GM19025 (cell line): ENCODE measurements at regions not wholly inside any gene's neighbourhood (a gene's known extent, or its start where the extent isn't known, plus 50 kb on each side); places are given as distances from the start of the nearest gene placed in this dataset.

Source experiments
- ATAC-seq: cut with Tn5 transposase; IDR thresholded peaks from one replicate; pipeline ENCODE4 v1.9.1; 2021; ENCODE audit warnings: mild to moderate bottlenecking, low read depth, moderate library complexity; ENCODE audit not compliant: unreplicated experiment

DNA sequence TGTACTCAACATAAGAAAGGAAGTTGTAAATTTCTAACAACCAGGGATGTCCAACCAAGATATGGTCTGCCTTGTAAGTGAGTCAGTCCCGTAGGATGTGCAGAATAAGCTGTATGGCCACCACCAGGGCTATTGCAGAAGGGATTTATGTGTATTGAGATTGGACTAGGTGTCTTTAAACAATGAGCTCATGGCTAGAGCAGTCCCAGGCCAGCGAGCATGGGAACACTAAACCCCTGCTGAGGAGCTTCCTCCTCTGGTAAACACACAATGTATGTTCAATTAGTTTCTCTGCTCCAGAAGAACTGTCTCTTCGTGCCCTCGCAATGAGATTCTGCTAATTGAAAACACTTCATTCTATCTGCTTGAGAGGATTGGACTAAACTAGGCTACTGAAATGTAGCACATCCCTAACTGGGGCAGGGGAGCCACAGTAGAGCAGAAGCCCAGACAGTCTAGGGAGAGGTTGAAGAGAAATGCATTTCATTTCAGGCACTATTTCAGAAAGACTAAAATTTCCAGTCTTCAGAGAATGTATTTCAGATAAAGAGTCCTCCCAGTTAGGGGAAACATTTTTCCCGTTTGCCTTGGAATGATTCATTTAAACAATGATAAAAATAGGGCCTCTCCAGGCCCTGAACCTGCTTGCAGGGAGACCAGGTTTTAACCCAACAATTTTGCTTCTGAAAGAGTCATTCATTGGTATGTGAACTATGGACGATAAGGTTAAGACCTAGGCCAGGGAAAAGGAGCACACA, 154.7 kb downstream of the FAM114A2 start:
- no peak for ATAC-seq

DNA sequence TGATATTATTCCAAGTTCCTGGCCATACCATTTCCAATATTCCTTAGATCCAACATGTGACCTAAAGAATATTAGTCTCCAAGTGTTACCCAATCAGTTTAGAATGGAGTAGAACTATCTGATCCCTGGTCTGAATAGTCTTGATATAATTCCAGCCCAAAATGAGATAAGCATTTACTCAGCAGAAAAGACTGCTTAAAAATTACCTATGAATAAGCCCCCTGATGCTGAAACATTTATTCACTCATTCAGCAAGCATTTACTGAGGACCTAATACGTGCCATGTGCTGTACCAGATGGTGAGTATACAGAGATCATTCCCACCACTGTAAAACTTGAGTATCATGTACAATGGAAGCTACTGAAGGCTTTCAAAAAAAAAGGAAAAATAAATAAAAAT, 157.0 kb downstream of the FAM114A2 start:
- no peak for ATAC-seq

DNA sequence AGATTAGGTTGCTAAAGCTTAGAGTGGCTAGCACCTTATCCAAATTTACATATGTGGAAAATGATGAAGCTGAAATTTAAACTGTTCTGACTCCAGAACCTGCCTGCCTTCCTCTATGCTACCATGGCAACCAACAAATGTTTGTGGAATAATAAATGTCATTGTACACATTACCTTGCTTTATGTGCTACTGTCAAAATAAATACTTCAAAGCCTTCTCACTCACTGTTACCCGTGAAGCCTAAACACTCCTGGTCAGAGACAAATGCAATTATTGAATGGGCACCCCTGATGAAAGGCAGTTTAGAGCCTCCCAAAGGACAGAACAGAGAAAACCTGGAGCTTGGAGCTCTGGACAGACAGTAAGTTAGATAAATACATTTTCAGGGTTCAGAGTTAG, 158.6 kb downstream of the FAM114A2 start:
- no peak for ATAC-seq

DNA sequence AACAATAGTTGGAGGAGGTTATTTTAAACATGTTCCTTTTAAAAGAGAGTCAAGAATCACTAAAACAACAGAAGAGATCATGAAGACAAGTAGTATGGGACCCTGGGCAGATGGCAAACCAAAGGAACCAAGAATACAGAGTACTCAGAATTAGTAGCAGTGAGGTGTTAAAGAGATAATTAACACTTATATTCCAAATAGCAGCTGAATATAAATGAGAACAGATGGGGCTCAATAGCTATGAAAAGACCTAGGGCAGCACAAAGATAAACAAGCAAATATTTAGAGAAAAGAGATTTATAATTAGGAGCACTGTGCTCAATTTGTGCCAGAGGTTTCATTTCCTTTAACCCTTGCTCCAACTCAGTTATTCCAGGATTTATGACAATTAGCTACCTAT, 159.1 kb downstream of the FAM114A2 start:
- no peak for ATAC-seq

DNA sequence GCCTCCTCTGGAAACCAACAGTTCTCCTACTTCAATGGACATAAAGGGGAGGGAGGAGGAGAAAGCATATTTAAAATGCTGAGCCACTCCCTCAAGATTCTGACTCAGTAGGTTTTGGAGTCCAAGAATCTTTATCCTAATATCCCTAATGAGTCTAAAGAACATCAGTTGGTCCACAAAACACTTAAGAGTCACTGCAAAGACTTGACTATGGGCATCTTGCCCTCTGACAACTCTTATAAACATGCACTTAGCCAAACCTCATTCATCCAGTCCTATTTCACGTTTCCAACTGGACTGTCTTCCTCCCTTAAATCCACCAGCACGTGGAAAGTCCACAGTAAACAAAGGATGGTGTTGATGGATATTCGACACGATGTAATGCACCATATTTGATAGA, 172.5 kb downstream of the FAM114A2 start:
- no peak for ATAC-seq

DNA sequence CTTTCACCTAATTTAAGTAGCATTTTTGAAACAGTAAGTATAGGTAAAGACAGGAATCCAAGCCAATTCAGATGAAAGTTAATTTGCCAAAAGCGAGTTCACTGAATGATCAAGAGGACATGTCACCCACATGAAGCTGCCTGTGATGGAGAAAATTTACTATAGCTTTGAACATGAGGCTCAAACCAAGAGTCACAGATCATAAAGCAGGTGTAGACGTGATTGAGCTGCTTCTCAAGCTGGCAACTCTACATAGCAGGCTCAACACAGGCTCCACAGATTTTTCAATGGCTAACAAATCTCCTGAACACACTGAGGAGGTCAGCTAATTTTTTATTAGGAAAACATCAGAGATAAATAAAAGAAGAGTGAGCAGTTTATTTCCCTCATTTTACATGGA, 173.7 kb downstream of the FAM114A2 start:
- ATAC-seq: no peak

DNA sequence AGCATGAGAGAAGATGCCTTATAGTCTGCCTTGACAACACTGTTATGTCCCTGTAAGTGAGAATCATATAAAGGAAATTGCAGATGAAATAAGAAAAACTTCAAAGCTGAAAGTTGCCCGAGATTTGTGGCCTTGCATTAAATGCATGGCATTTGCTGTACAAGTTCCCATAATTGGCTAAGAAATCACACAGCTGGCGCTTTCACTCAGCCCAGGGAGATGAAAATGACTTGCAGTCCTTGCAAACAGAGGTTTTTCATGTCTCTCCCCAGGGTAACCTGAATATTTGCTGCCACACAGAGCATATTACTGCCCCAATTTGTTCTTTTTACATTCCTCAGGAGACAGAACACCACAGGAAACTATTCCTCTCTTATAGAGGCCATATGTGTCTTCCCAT, 174.8 kb downstream of the FAM114A2 start:
- ATAC-seq: no peak
